ENCODE measurements at regions not wholly inside any gene's neighbourhood (a gene's known extent, or its start where the extent isn't known, plus 50 kb on each side); places are given as distances from the start of the nearest gene placed in this dataset.

DNA sequence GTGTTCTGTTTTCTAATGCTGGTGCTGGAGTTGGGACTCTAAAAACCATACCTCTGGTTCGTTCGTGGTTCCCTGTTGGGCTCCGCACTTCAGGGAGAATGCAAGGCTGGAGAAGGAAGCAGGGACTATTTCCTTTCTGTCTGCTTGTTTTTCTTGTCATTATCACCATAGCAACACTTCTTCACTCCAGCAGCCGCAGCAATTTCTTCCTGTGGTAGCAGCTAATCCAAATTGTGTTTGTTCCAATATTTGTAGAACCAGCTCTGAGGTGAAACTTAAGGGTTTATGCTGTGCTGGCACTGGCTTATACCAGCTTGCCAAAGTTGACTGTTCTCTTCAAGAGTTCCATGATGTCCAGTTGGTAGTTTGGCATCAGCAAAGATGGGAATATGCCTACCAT is 301.4 kb upstream of the SYT4 start:
- TF ChIP-seq CTCF (IDR thresholded peaks at IDR 0.05; ENCODE audit: partially characterized antibody, unreplicated experiment): no peak
- Mint-ChIP-seq H3K27me3 (ENCODE audit: unreplicated experiment) (peaks cover 1% of the 10 kb centered on the region), H3K9me3 (ENCODE audit: unreplicated experiment) (no peaks in the 10 kb centered on the region), H3K4me3 (ENCODE audit: unreplicated experiment) (no peak overlapping the region), H3K27ac (ENCODE audit: unreplicated experiment) (no peak overlapping the region), H3K36me3 (ENCODE audit: unreplicated experiment) (no peaks in the 10 kb centered on the region), H3K4me1 (ENCODE audit: low read depth, unreplicated experiment) (peaks cover 3% of the 10 kb centered on the region)
- DNase-seq: no peak

DNA sequence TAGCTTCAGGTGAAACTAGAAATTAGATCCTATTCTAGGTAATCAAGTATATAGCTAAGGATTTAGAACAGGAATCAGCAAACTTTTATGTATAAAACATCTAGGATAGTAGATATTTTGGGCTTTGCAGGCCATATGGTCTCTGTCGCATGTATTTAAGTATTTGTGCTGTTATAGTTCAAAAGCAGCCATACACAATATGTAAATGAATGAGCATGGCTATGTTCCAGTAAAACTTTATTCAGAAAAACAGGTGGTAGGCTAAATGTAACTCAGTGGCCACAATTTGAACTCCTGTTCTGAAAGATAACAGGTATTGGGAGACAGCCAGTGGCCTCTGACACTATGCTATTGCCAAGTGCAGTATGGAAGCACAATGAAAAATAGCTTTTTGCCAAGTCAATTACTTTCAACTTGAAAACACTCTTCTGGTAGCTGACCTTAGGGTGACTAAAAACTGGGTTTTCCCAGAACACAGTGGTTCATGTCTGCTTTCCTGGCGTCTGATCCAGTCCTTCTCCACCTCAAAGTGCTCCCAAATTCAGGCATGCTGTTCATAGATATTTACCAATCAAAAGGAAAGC is 304.7 kb upstream of the SYT4 start:
- H3K27ac Mint-ChIP-seq (ENCODE audit: unreplicated experiment): no peak overlapping the region
- H3K9me3 Mint-ChIP-seq (ENCODE audit: unreplicated experiment): no peaks in the 10 kb centered on the region
- no peaks in the 10 kb centered on the region for H3K36me3 Mint-ChIP-seq (ENCODE audit: unreplicated experiment)
- H3K4me3 Mint-ChIP-seq (ENCODE audit: unreplicated experiment): no peak overlapping the region
- no peaks in the 10 kb centered on the region for H3K27me3 Mint-ChIP-seq (ENCODE audit: unreplicated experiment)
- DNase-seq: no peak
- peaks cover 3% of the 10 kb centered on the region for H3K4me1 Mint-ChIP-seq (ENCODE audit: low read depth, unreplicated experiment)
- TF ChIP-seq CTCF (IDR thresholded peaks at IDR 0.05; ENCODE audit: partially characterized antibody, unreplicated experiment): no peak

DNA sequence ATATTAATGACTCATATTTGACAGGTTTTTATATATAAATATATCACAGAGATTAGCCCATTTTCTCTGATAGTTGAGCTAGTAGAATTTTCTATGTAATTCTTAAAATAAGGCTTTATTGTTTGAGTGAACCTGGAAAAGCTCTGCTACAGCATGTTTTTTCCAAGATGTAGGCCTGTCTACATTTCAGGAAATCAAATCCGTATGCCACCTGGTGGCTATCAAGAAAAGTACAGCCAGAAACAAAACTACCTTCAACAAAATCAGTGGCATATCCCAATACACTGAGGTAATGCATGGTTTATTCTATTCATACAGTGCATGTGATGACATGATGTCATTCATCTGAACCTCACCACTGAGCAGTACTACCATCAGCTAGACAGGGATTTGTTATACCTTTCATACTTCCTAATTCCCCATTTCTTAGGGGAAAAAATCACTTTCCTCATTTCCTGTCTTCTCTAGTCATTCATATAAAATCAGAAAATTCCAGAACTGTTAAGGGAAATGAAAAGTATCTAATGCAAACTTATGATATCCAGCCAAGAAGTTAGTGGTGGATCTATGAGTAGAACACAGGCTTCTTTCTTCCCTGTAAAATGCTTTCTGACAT is 310.4 kb upstream of the SYT4 start:
- peak; percentile 91 for TF ChIP-seq CTCF (IDR thresholded peaks at IDR 0.05; ENCODE audit: partially characterized antibody, unreplicated experiment)
- Mint-ChIP-seq H3K36me3 (ENCODE audit: unreplicated experiment) (no peaks in the 10 kb centered on the region), H3K4me3 (ENCODE audit: unreplicated experiment) (no peak overlapping the region), H3K9me3 (ENCODE audit: unreplicated experiment) (peaks cover 3% of the 10 kb centered on the region), H3K4me1 (ENCODE audit: low read depth, unreplicated experiment) (no peaks in the 10 kb centered on the region), H3K27ac (ENCODE audit: unreplicated experiment) (no peak overlapping the region), H3K27me3 (ENCODE audit: unreplicated experiment) (no peaks in the 10 kb centered on the region)
- DNase-seq: no peak

GRCh38 chr18:43588838-43589237 is 311.5 kb upstream of the SYT4 start:
- no peaks in the 10 kb centered on the region for H3K4me1 Mint-ChIP-seq (ENCODE audit: low read depth, unreplicated experiment)
- TF ChIP-seq CTCF (IDR thresholded peaks at IDR 0.05; ENCODE audit: partially characterized antibody, unreplicated experiment): no peak

GRCh38 chr18:43589611-43590151 is 312.4 kb upstream of the SYT4 start:
- no peak for TF ChIP-seq CTCF (IDR thresholded peaks at IDR 0.05; ENCODE audit: partially characterized antibody, unreplicated experiment)
- DNase-seq: no peak
- H3K27ac Mint-ChIP-seq (ENCODE audit: unreplicated experiment): no peak overlapping the region
- no peaks in the 10 kb centered on the region for H3K27me3 Mint-ChIP-seq (ENCODE audit: unreplicated experiment)
- no peak overlapping the region for H3K4me3 Mint-ChIP-seq (ENCODE audit: unreplicated experiment)
- peaks cover 3% of the 10 kb centered on the region for H3K9me3 Mint-ChIP-seq (ENCODE audit: unreplicated experiment)
- H3K36me3 Mint-ChIP-seq (ENCODE audit: unreplicated experiment): no peaks in the 10 kb centered on the region
- no peaks in the 10 kb centered on the region for H3K4me1 Mint-ChIP-seq (ENCODE audit: low read depth, unreplicated experiment)

More at GRCh38 chr18:43588838-43589237, 311.5 kb upstream of the SYT4 start:
- H3K9me3 Mint-ChIP-seq (ENCODE audit: unreplicated experiment): peaks cover 3% of the 10 kb centered on the region
- H3K36me3 Mint-ChIP-seq (ENCODE audit: unreplicated experiment): no peaks in the 10 kb centered on the region
- DNase-seq: no peak
- H3K27ac Mint-ChIP-seq (ENCODE audit: unreplicated experiment): no peak overlapping the region
- H3K4me3 Mint-ChIP-seq (ENCODE audit: unreplicated experiment): no peak overlapping the region
- H3K27me3 Mint-ChIP-seq (ENCODE audit: unreplicated experiment): no peaks in the 10 kb centered on the region

Data from glutamatergic neuron (in vitro differentiated cells).